G401.6 (cell line): ENCODE measurements at regions not wholly inside any gene's neighbourhood (a gene's known extent, or its start where the extent isn't known, plus 50 kb on each side); places are given as distances from the start of the nearest gene placed in this dataset.

Source experiments
- FAIRE-seq: peaks from 2 replicates; lab custom pipeline; 2012; peaks lifted over from hg19 to GRCh38; lab: Jason Lieb, UNC

DNA sequence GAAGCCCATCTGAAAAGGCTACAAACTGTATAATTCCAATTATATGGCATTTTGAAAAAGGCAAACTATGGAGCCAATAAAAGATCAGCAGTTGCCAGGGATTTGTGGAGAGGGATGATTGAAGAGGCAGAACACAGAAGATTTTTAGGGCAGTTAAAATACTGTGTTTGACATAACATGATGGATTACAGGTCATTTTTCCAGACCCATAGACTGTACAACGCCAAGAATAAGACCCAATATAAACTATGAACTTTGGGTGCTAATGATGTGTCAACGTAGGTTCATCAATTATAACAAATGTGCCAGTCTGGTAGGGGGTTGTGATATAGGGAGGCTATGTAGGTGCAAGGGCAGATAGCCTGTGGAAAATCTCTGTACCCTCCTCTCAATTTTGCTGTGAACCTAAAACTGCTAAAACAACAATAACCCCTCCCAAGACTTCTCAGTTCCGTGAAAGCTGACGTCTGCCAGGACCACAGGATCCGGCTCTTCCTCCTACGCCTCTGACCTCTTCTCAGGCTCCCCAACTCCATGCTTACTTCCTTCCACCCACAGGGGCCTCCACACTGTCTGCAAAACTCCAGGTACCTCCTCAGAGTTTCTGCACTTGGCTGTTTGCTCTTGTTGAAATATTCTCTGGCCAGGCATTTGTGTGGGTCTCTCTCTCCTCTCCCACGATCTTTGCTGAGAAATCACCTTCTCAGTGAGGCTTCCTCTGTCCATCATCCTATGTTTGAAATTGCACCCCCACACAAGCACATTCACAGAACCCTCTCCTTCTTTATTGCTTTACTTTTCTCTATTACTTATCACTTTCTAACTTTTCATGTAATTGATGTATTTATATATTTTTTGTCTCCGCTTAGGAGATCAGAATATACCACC lies 131.4 kb downstream of the BBS10 start:
- no peak for FAIRE-seq

DNA sequence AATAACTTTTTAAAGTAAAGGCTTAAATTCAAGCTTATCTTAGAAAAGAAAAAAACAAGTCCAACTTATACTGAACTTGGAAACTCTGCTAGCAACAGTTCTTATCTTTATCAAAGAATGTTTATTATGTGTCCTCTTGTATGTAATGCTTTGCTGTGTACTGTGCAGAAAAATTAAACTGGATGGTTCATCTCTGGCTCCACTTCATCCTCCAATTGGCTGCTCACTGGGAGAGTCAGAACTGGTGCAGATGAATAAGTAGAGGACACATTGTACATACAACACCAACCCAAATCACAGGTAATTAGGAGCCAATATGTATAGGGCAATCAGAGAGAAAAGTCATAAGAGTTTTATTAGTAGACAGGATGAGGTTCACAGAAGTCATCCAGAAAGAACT lies 123.6 kb upstream of the NAP1L1 start:
- FAIRE-seq: no peak

DNA sequence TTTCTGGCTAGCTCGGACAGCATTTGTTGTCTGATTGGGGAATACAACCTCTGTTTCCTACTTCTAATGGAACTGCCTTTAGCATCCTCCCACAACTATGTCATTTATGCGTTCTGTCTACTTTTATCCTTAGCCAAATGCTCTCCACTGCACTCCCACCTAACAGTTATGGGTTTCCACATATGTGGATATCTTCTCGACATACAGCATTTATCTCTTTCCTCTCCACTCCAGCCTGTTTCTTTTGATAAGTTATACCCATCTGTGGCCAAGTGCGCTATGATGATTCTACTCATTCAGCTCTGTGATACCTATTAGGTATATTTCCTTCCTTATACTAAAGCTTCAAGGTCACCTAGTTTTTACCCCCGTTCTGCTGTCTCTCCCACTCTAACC lies 122.2 kb upstream of the NAP1L1 start:
- FAIRE-seq: no peak

DNA sequence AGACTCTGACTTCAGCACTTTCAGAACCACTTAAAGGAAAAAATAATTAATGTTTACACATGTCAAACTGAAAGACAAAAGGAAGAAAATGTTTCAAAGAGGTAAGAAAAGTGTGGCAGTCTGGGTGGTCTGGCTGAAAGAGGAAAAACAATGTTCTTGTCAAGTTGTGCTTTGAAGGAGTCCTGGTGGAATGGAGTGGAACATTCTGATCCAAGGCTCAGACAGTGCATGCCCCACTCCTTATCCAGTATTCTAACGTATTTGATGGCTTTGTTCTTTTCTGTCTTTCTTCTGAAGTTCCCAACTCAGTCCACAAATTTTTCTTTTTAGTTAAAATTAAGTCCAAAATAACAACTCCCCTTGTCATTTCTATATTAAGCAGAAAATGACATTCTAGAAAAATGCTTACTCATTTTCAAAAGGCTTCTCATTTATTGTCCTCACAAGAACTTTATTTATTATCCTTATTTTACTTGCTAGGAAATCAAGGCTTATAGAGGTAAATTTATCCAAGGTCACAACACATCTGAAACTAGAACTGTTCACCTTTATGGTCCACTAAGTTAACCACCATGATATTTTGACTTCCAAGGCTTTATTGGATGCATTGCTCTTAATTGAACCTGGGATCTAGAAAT lies 121.7 kb upstream of the NAP1L1 start:
- no peak for FAIRE-seq

DNA sequence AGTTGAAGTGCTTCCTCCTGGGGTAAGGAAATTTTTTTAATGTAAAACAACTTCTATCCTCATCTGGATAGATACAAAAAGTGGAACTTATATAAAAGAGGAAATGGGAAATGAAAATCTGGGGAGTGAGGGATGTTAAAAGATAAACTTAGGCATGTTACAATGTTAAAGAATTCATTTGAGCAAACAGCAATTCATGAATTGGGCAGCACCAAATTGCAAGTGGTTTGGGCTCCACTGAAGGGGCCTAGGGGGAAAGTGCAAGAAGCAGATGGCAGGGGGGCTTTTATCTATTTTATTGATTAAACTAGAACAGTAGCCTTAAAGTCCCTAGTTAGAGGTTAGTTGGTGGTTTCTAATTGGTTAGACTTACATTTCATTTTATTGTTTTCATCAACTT lies 118.1 kb upstream of the NAP1L1 start:
- no peak for FAIRE-seq

DNA sequence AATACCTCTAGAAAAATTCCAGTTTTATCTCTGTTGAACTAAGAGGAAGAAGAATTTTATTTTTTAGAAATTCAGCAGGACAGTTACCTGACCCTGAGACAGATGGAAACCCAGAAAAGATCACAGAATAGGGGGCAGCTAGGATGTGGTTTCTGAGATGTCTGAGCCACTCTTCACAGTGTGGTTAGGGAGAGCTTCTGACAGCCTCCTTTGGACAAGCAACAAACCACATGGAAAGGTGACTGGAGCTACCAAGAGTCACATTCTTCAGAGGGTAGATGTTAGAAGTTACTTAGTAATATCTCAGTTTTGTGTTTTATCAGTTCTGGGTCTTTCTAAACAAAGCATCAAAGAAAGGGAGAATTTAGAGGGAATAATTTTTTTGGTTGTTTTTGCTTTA lies 117.3 kb upstream of the NAP1L1 start:
- no peak for FAIRE-seq

DNA sequence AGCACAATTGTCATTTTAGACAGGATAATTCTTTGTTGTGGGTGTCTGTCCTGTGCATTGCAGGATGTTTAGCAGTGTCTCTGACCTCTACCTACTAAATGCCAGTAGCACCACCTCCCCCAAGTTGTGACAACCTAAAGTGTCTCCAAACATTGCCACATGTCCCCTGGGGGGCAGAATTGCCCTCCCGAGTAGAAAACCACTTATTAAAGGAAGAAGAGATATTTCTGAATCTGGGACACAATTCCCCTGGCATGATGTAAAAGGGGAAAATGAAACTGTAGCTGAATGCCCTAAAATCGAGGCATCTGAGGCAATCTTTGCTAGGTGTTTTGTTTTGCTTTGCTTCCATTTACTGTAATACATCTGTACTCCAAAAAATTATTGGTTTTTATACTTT lies 116.8 kb upstream of the NAP1L1 start:
- no peak for FAIRE-seq

DNA sequence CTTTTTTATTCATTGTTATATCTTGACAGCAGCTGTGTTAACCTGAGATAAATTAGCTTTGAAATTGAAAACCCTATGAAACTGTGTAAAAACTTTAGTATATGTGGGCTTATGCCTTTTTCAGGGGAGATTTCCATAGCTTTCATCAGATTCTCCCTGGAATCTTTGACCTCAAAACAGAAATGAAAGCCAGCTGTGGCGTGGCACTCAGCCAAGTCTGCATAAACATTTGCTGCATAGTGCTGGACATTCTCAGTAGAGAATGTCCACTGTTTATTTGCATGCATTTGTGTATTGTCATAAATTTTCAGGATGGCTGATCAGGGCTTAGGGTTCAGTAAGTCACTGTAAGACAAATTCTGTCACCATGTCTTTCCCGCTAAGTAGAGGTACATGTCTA lies 115.3 kb upstream of the NAP1L1 start:
- FAIRE-seq: no peak

DNA sequence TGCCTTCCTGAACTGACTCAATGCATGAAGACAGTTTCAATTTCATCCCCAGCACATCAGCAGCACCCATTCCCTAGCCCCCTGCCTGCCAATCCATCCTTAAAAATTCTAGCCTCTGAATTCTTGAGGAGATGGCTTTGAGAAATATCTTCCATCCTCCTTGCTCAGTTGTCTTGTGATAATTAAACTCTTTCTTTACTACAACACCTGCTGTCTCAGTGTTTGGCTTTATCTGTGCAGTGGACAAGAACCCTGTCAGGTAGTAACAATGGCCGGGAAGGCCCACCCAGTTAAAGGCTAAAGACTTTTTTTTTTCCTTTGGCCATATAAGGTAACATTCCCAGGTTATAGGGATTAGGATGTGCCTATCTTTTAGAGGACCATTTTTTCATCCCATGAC lies 114.4 kb upstream of the NAP1L1 start:
- no peak for FAIRE-seq

DNA sequence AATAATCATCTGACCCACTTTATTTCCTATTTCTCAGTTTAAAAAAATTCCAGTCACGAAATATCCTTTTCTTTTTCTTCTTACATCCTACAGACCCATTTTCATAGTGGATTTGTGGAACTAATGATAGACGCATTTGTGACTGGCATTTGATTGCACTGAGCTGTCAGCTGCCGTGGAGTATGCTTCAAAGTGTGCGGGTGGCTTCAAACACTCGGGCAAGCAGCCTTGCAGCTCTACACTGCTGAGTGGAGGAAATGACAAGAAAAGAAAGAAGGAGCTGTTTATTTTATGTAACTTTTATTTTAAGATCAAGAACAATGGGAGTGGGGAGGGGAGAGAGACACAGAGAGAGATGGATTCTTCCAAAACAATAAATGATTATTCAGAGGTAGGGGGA lies 112.8 kb upstream of the NAP1L1 start:
- FAIRE-seq: no peak

DNA sequence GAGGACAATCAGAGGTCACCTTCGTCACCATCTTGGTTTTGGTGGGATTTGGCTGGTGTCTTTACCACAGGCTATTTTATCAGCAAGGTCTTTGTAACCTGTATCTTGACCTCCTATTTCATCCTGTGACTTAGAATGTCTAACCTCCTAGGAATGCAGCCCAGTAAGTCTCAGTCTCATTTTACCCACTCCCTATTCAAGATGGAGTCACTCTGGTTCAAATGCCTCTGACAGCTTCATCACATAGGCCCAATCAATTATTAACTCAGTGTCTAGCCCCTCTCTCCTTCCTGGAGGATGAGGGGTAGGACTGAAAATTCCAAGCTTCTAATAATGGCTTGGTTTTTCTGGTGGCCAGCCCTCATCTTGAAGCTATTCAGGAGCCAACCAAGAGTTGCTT lies 111.4 kb upstream of the NAP1L1 start:
- FAIRE-seq: no peak

DNA sequence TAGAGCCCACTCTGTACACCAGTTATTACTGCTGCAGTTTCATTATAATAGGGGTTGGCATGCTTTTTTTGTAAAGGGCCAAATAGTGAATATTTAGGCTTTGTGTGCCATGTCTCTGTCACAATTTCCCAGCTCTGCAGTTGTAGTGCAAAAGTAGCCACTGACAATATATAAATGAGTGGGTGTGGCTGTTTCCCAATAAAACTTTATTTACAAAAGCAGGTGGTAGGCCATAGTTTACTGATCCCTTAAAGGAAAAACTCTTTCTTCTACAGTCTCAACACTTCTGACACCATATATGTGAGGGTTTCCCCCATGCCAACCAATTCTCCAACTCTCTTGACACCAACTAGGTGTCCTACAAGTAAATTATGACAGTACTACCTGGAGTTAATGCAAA lies 110.2 kb upstream of the NAP1L1 start:
- FAIRE-seq: no peak

DNA sequence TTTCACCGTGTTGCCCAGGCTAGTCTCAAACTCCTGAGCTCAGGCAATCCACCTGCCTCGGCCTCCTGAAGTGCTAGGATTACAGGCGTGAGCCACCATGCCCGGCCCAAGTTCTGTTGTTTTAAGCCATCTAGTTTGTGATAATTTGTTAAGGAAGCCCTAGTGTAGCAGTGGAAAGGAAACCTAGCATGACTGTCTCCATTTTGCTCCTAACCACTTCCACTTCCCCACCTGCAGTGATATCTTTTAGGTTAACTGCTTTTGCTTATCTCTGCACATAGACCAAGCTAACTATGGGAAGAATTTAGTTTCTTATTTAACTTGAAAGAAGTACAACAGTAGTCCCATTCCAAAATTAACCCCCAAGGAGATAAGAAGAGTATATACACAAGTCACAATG lies 109.5 kb upstream of the NAP1L1 start:
- FAIRE-seq: no peak

DNA sequence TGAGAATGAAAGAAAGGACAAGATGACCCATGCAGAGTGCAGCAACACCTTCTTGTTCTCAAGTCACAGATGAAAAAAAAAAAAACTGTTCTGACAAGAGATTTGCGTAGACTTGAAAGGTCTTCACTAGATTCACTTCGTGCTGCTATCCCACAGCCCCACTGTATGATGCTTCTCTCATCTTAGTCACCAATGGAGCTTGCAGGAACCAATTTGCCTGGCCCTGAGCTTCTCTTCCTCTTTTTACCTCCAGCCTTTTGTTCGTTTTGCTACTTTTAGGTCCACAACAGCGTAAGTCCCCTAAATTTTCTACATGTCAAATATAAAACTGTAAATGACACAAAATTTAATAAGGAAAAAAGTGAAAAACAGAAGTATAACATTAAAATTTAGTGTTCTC lies 107.9 kb upstream of the NAP1L1 start:
- no peak for FAIRE-seq

DNA sequence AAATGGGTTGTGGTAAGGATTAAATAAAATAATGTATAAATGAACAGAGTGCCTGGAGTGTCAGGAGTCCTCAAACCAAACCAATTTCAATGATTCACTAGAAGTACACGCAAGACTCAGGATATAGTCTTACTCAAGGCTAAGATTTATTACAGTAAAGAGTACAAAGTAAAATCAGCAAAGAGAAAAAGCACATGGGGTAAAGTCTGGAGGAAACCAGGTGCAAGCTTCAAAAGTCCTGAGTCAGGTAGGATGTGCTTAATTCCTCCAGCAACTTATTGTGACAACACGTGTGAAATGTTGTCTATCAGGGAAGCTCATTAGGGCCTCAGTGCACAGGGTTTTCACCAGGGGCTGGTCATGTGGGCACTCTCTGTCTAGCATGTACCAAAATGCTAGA lies 105.8 kb upstream of the NAP1L1 start:
- no peak for FAIRE-seq

DNA sequence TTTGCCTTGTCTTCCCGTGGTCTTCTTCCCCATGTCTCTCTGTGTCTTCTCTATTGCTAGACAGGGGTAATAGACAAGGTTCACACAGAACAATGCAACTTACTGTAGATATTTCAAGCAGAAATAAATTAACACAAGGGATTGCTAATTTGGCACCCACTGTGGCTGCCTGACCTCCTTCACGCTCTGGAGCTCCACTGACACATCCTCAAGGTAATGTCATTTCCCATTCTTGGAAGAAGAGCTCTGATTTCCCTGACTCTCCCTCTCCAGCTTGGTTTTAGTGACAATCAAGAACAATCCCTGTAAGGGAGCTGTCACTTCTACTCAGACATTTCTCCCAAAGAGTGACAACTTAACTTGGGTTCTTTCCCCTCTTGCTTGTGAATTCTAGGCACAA lies 105.4 kb upstream of the NAP1L1 start:
- FAIRE-seq: no peak

DNA sequence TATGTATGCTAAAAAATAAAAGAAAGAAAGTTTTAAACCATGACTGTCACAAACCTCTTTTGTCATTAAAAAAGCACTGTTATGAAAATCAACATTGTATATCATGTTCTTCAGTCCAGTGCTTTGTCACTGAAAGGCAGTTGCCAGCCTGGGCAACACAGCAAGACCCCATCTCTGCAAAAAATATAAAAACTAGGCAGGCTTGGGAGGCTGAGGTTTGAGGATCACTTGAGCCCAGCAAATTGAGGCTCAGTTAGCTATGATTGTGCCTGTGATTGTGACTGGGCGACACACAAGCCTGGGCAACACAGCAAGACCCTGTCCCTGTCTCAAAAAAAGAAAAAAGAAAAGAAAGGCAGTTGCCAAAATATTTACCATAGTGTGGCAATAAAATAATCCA lies 102.7 kb upstream of the NAP1L1 start:
- FAIRE-seq: no peak

DNA sequence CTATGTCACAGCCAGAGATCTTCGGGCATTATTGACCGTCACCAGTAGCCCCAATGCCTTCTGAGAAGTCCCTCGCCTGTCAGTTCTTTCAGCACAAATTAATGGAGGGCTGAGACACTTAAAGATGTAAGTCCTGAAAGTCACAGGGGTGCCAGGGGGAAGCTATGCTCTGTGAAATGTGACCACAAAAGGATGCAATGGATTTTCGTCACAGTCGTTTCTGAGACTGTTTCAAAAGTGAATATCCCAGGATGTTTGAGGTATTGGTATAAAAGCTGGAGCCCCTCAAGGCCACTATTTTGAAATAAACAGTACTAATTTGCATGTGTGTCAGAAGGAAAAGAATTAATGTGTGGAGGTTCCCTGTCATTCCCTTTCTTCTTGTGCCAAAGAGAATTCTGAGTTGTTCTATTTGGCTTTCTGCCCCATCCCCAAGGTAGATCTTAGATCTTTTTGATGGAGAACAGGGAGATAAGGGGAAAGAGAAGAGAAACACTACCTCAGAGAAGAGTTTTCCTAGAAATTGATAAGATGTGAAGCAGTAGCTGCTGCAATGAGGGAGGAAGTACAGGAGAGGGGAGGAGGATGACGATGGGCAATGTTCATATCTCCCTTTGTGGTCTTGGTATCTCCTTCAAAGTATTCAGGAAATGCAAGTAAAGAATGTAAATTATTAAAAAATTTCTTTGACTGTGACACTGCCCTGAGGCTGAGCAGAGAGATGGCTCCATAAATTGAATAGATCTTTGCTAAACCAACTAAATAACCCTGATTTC lies 101.8 kb upstream of the NAP1L1 start:
- FAIRE-seq: no peak

DNA sequence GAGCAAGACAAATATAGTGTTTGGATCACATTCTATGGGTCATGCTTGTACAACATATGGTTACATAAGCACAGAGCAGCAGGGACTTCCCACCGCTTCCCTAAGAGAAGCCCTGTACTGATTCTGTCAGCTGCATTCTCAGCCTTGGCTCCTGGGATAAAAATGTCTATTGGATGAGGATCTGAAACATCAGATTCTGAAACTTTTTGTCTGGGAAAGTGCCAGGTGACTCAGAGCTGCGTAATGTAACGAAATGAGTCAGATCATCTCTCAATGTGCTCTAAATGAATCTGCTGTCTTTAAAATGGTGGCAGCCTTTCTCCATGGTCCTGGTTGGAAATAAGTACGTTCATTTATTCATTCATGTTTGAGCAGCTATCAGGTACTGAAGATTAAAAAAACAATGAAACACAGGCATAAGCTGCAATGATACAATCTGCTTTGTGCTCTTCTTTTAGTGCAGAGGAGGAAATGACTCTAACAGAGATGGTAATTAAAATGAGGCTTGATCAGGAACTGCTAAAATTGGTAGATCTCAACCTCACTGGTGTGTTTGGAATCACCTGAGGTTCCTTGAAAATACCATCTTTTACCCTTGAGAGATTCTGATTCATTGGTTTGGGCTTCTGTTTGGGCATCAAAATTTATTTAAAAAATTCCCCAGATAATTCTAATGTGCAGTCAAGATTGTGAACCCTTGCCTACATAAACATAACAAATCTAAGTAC lies 99.1 kb upstream of the NAP1L1 start:
- FAIRE-seq: no peak

DNA sequence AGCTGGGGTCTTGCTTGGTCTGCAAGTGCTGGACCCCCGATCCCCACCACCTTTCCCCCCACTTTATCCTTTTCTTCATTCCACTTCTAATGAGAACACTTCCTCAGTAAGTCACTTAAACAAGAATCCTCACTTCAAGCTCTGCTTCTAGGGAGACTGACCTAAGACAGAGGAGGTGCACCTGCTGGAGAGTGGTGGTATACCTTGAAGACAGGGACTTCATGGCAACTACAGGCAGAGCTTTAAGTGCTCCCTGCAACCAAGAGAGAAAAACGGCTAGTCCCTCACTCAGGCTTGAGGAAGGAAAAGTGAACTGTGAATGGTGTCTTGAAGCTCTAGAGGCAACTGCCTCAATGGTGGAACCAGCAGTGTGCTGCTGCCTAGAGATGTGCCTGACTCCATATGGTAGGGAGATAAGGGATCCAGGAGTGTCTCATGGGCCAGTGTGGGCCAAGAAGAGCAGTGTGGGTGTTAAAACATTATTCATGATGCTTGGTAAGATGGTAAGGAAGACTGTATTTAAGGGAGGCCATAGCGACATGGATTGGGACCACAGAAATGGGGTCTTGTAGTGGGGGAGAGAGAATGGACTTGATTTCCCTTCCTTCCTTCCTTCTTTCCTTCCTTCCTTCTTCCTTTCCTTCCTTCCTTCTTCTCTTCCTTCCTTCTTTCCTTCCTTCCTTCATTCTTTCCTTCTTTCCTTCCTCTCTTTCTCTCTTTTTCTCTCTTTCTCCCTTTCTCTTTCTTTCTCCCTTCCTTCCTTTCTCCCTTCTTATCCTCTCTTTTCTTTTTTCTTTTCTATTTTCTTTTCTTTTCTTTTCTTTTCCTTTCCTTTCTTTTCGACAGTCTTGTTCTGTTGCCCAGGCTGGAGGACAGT lies 96.2 kb upstream of the NAP1L1 start:
- no peak for FAIRE-seq

DNA sequence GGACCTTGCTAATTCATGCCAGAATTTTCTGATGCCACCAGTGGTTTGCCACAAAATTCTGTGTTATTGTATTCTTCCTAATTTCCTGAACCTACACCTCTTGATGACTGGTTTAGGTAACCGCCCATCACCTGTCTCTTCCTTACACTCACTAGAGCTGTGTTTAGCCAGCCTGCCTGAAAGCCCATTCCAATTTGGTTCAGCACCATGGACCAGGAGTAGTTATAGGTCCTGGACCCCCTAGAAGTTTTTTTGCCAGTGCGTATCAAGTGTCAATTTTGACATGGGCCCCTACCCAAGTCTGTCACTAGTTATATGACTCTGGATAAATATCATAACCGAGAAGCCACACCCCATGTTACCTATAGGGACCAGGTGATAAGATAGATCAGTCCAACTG lies 94.0 kb upstream of the NAP1L1 start:
- FAIRE-seq: no peak

DNA sequence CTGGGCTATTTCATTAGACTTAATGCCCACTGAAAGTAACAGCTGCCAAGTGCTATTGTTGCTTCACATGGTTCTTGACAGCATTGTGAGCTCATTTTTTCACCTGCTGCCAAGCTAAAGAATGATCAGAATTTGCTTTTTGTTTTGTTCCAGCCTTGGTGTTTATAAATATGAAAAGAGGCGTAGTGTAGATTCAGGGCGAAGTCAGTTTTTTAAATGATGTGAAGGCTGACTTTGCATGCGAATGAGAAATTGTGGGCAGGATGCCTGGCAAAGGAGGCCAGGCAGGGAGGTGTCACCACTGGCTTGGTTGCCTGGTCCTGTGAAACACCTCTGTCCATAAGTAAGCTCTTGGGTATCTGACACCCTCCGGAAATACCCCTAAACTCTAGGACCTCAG lies 93.3 kb upstream of the NAP1L1 start:
- no peak for FAIRE-seq
